ENCODE measurements at regions not wholly inside any gene's neighbourhood (a gene's known extent, or its start where the extent isn't known, plus 50 kb on each side); places are given as distances from the start of the nearest gene placed in this dataset.

DNA sequence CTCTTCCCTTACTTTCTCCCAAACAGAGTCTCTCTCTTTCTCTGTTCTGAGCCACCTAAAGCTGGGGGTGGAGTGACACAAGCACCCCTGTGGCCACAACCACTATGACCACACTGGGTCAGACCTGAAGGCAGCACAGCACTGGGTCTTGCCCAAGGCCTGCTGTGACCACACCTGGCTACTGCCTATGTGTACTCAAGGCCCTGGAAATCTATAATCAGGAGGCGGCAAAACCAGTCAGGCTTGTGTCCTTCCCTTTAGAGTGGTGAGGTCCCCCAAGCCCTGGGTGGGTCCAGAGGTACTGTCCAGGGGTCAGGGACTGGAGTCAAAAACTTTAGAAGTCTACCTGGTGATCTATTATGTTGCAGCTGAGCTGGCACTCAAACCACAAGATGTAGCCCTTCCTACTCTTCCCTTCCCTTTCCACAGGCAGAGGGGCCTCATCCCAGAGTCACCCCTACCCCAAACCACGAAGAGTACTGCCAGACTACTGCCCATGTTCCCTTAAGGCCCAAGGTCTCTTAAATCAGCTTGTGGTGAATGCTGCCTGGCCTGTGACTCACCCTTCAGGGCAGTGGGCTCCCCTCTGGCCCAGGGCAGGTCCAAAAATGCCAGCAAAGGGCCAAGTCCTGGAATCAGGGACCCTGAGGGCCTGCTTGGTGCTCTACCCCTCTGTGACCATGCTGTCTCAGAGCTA is 179.8 kb upstream of the DYRK2 start (continued):
- no peak for TF ChIP-seq U2AF2 (optimal IDR thresholded peaks at IDR 0.05; ENCODE audit: low read depth, low read length)
- no peak for TF ChIP-seq KLF13 (tag; IDR thresholded peaks at IDR 0.05; ENCODE audit: borderline replicate concordance, low read depth)
- TF ChIP-seq GTF2E2 (tag; IDR thresholded peaks at IDR 0.05) = no peak
- TF ChIP-seq C11orf30 (IDR thresholded peaks at IDR 0.05; ENCODE audit: low read depth) = no peak
- no peak for TF ChIP-seq TEAD2 (tag; IDR thresholded peaks at IDR 0.05)
- TF ChIP-seq ZNF174 (CRISPR knock-in tag; IDR thresholded peaks at IDR 0.05) = no peak

DNA sequence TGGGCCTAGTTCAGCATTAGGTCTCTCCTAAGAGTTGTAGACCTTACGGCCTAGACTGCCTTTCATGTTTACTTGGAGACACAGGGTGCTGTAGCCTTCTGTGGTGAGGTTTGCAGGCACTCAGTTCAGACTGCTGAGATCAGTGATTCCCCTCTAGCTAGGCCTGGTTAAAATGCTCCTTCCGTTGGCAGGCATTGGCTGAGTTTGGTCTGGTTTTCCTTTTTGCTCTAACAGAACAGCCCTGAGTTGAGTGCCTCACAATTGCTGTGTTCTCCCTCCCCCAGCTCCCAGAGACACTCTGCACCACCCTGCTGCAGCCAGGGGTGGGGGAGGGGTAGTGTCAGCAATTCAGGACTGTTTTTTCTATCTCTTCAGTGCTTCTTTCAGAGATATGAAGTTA is 178.9 kb upstream of the DYRK2 start:
- WGBS (ENCODE audit: insufficient coverage, low coverage, missing lambda C conversion rate) = 0% methylated on average over 2 of the region's 2 CpGs
- no peak overlapping the region for H3K4me3 ChIP-seq
- no peaks in the 10 kb centered on the region for H3K4me1 ChIP-seq (replicated peaks in 1 of 2; ENCODE audit: control insufficient read depth in 2 of 2, insufficient read depth in 2 of 2, low read length in 2 of 2)
- H3K9me1 ChIP-seq (ENCODE audit: control insufficient read depth, insufficient read depth, low read length) = no peaks in the 10 kb centered on the region
- H4K20me1 ChIP-seq (replicated peaks; ENCODE audit: control insufficient read depth, insufficient read depth, low read length) = no peaks in the 10 kb centered on the region
- POLR2A ChIA-PET = no interaction called here
- H3K4me2 ChIP-seq (ENCODE audit: insufficient read depth, low read length) = no peak overlapping the region
- no peaks in the 10 kb centered on the region for H3K27me3 ChIP-seq (ENCODE audit: control insufficient read depth in 2 of 2, insufficient read depth in 2 of 2, low read length in 2 of 2)
- no peak overlapping the region for H3K9ac ChIP-seq (ENCODE audit: insufficient read depth in 1 of 2, low read depth in 2 of 2, low read length in 2 of 2)
- ATAC-seq = no peak
- DNase-seq (ENCODE audit: extremely low read depth in 1 of 4, low spot score in 3 of 4) = no peak
- H3K36me3 ChIP-seq (ENCODE audit: control insufficient read depth, insufficient read depth, low read length) = no peaks in the 10 kb centered on the region
- BruUV-seq (replicated peaks) = no TSS peak
- H3K27ac ChIP-seq (ENCODE audit: extremely low read depth, low read depth, low read length) = no peak overlapping the region
- TF ChIP-seq, protein P1, sequence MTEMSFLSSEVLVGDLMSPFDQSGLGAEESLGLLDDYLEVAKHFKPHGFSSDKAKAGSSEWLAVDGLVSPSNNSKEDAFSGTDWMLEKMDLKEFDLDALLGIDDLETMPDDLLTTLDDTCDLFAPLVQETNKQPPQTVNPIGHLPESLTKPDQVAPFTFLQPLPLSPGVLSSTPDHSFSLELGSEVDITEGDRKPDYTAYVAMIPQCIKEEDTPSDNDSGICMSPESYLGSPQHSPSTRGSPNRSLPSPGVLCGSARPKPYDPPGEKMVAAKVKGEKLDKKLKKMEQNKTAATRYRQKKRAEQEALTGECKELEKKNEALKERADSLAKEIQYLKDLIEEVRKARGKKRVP (CRISPR knock-in tag; IDR thresholded peaks at IDR 0.05) = no peak
- TF ChIP-seq CHCHD3 (CRISPR knock-in tag; IDR thresholded peaks at IDR 0.05) (no peak), MCM7 (IDR thresholded peaks at IDR 0.05) (no peak), CHD4 (IDR thresholded peaks at IDR 0.05; ENCODE audit: insufficient read depth, insufficient replicate concordance, low read depth, low read length, poor library complexity, severe bottlenecking) (no peak), ZNF124 (CRISPR knock-in tag; IDR thresholded peaks at IDR 0.05) (no peak), ZNF354B (CRISPR knock-in tag; IDR thresholded peaks at IDR 0.05) (no peak), RHOXF2B (CRISPR knock-in tag; conservative IDR thresholded peaks at IDR 0.05) (no peak), PYGO2 (tag; IDR thresholded peaks at IDR 0.05) (no peak), GABPB2 (CRISPR knock-in tag; conservative IDR thresholded peaks at IDR 0.05) (no peak), TRIM24 (IDR thresholded peaks at IDR 0.05) (no peak), KDM5B (IDR thresholded peaks at IDR 0.05; ENCODE audit: insufficient replicate concordance, low read depth, low read length) (no peak), NBN (IDR thresholded peaks at IDR 0.05; ENCODE audit: low read depth) (no peak), ZNF316 (IDR thresholded peaks at IDR 0.05) (no peak), MTA2 (IDR thresholded peaks at IDR 0.05; ENCODE audit: low read depth) (no peak)
- intact Hi-C loops (cut with micrococcal nuclease) (no loop called here), in situ Hi-C loops (cut with MboI) (no loop called here)
- no peak for FAIRE-seq
- no peaks in the 10 kb centered on the region for H3K79me2 ChIP-seq (ENCODE audit: control insufficient read depth, insufficient read depth, low read length)
- CTCF ChIA-PET (ENCODE audit: low intra/inter-chr PET ratio) = no interaction called here
- no peak overlapping the region for H2AFZ ChIP-seq (ENCODE audit: low read depth, low read length)
- no peaks in the 10 kb centered on the region for H3K9me3 ChIP-seq (replicated peaks; ENCODE audit: control insufficient read depth, insufficient read depth, low read depth, low read length)

All from K562 (cell line).